Gastroesophageal sphincter (tissue), 3 donors: ENCODE measurements at regions not wholly inside any gene's neighbourhood (a gene's known extent, or its start where the extent isn't known, plus 50 kb on each side); places are given as distances from the start of the nearest gene placed in this dataset.

Experiments used
- EP300 ChIP-seq: sonication (generic); formaldehyde crosslinking; IDR thresholded peaks from one replicate; pipeline ENCODE4 v1.6.1; 2017; ENCODE audit warnings: antibody characterized with exemption, mild to moderate bottlenecking
- POLR2A ChIP-seq, 2 donors: fragments of 450-650 bp; IDR thresholded peaks; one replicate each; pipeline ENCODE4 v1.6.1; 2017; ENCODE audit warnings: antibody characterized with exemption in 2 of 2, mild to moderate bottlenecking in 2 of 2, moderate library complexity in 1 of 2
- POLR2AphosphoS5 ChIP-seq: sonication (generic); formaldehyde crosslinking; IDR thresholded peaks from one replicate; pipeline ENCODE4 v1.6.1; 2017; ENCODE audit warnings: antibody characterized with exemption
- TF ChIP-seq, protein P1 (sequence below), 4 experiments: fragments of 200-600 bp in 2 of 4; fragments of 450-650 bp in 2 of 4; sonication (generic) in 1 of 4; IDR thresholded peaks; one replicate each; pipeline ENCODE4 v1.5.1; 2017 to 2019; ENCODE audit warnings: antibody characterized with exemption in 4 of 4, mild to moderate bottlenecking in 2 of 4, moderate library complexity in 2 of 4

DNA sequence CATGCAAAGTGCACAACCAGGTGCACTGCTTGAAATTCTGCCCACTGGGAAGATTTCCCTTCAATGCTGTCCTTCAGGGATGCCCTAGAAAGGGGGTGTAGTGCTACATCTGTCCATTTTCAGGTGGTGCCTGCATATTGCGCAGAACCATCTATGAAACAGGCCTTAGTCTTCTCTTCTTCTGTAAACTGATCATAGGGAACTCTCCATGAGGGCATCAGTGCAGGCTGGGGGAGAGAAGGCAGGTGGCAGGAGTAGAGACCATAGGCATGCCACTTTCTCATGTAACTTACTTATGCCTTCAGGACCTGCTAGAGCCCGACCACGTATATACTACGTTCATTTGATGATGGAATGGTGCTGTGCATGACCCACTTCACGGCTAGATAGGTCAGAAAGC, 912.1 kb downstream of the SLC4A3 start:
- TF ChIP-seq, protein P1, sequence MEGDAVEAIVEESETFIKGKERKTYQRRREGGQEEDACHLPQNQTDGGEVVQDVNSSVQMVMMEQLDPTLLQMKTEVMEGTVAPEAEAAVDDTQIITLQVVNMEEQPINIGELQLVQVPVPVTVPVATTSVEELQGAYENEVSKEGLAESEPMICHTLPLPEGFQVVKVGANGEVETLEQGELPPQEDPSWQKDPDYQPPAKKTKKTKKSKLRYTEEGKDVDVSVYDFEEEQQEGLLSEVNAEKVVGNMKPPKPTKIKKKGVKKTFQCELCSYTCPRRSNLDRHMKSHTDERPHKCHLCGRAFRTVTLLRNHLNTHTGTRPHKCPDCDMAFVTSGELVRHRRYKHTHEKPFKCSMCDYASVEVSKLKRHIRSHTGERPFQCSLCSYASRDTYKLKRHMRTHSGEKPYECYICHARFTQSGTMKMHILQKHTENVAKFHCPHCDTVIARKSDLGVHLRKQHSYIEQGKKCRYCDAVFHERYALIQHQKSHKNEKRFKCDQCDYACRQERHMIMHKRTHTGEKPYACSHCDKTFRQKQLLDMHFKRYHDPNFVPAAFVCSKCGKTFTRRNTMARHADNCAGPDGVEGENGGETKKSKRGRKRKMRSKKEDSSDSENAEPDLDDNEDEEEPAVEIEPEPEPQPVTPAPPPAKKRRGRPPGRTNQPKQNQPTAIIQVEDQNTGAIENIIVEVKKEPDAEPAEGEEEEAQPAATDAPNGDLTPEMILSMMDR (IDR thresholded peaks at IDR 0.05) = no peak
- TF ChIP-seq POLR2AphosphoS5 (no peak), POLR2A (IDR thresholded peaks at IDR 0.05) (no peak), EP300 (no peak)
